Osteocyte (in vitro differentiated cells): ENCODE measurements at regions not wholly inside any gene's neighbourhood (a gene's known extent, or its start where the extent isn't known, plus 50 kb on each side); places are given as distances from the start of the nearest gene placed in this dataset.

Experiments
- DNase-seq: peaks from one replicate; pipeline ENCODE4 v3.0.0; 2021; ENCODE audit warnings: mixed read lengths; ENCODE audit not compliant: unreplicated experiment; ENCODE audit errors: extremely low spot score
- H3K27ac Mint-ChIP-seq: one replicate; pipeline ENCODE4 v1.8.0; 2021; ENCODE audit warnings: mild to moderate bottlenecking, mixed read lengths; ENCODE audit not compliant: unreplicated experiment
- H3K27me3 Mint-ChIP-seq: one replicate; pipeline ENCODE4 v1.8.0; 2021; ENCODE audit warnings: mixed read lengths; ENCODE audit not compliant: unreplicated experiment
- H3K36me3 Mint-ChIP-seq: one replicate; pipeline ENCODE4 v1.8.0; 2021; ENCODE audit warnings: mixed read lengths; ENCODE audit not compliant: unreplicated experiment
- H3K4me1 Mint-ChIP-seq: one replicate; pipeline ENCODE4 v1.8.0; 2021; ENCODE audit warnings: mixed read lengths; ENCODE audit not compliant: unreplicated experiment
- H3K4me3 Mint-ChIP-seq: one replicate; pipeline ENCODE4 v1.8.0; 2021; ENCODE audit warnings: mild to moderate bottlenecking, moderate library complexity, mixed read lengths; ENCODE audit not compliant: unreplicated experiment
- H3K9me3 Mint-ChIP-seq: one replicate; pipeline ENCODE4 v1.8.0; 2021; ENCODE audit warnings: mixed read lengths; ENCODE audit not compliant: unreplicated experiment
- CTCF ChIP-seq: fragments of 200-600 bp; sonication (generic); IDR thresholded peaks from 2 replicates; pipeline ENCODE4 v1.5.0; 2021; ENCODE audit warnings: antibody characterized with exemption, mild to moderate bottlenecking, moderate library complexity

- peaks cover 38% of the 10 kb centered on the region for H3K27me3 Mint-ChIP-seq
- no peak for TF ChIP-seq CTCF
- H3K27ac Mint-ChIP-seq, result no peak overlapping the region
- H3K36me3 Mint-ChIP-seq, result no peaks in the 10 kb centered on the region
- H3K9me3 Mint-ChIP-seq, result no peaks in the 10 kb centered on the region
- H3K4me1 Mint-ChIP-seq, result peaks cover 3% of the 10 kb centered on the region
- H3K4me3 Mint-ChIP-seq, result no peak overlapping the region
- no peak for DNase-seq
Measured at GRCh38 chr1:78289603-78290002, 201.2 kb upstream of the PTGFR start.

GRCh38 chr1:78291418-78291817 is 199.4 kb upstream of the PTGFR start:
- no peaks in the 10 kb centered on the region for H3K9me3 Mint-ChIP-seq
- H3K27ac Mint-ChIP-seq, result no peak overlapping the region
- no peak overlapping the region for H3K4me3 Mint-ChIP-seq
- H3K27me3 Mint-ChIP-seq, result peaks cover 40% of the 10 kb centered on the region
- TF ChIP-seq CTCF, result no peak
- no peak for DNase-seq
- no peaks in the 10 kb centered on the region for H3K36me3 Mint-ChIP-seq
- H3K4me1 Mint-ChIP-seq, result peaks cover 3% of the 10 kb centered on the region

- no peak for DNase-seq
- no peak for TF ChIP-seq CTCF
- Mint-ChIP-seq H3K4me1 (peaks cover 3% of the 10 kb centered on the region), H3K27ac (no peak overlapping the region), H3K36me3 (no peaks in the 10 kb centered on the region), H3K27me3 (peaks cover 42% of the 10 kb centered on the region), H3K4me3 (no peak overlapping the region), H3K9me3 (no peaks in the 10 kb centered on the region)
Measured at GRCh38 chr1:78291872-78292271, 198.9 kb upstream of the PTGFR start.

GRCh38 chr1:78292361-78292760 is 198.4 kb upstream of the PTGFR start:
- no peaks in the 10 kb centered on the region for H3K36me3 Mint-ChIP-seq
- H3K4me3 Mint-ChIP-seq, result no peak overlapping the region
- no peaks in the 10 kb centered on the region for H3K9me3 Mint-ChIP-seq
- peaks cover 3% of the 10 kb centered on the region for H3K4me1 Mint-ChIP-seq
- H3K27ac Mint-ChIP-seq, result no peak overlapping the region
- DNase-seq, result no peak
- no peak for TF ChIP-seq CTCF
- H3K27me3 Mint-ChIP-seq, result peaks cover 46% of the 10 kb centered on the region

GRCh38 chr1:78297836-78298235 is 192.9 kb upstream of the PTGFR start:
- TF ChIP-seq CTCF, result no peak
- Mint-ChIP-seq H3K4me3 (no peak overlapping the region), H3K27me3 (peaks cover 27% of the 10 kb centered on the region), H3K4me1 (peaks cover 4% of the 10 kb centered on the region), H3K27ac (no peak overlapping the region), H3K36me3 (no peaks in the 10 kb centered on the region), H3K9me3 (no peaks in the 10 kb centered on the region)
- no peak for DNase-seq
